ENCODE measurements at regions not wholly inside any gene's neighbourhood (a gene's known extent, or its start where the extent isn't known, plus 50 kb on each side); places are given as distances from the start of the nearest gene placed in this dataset.
"Not testable (repeated sequence)": the region's sequence is repeated elsewhere in the genome, so short reads cannot be mapped to it uniquely, and the experiment has no call there.

DNA sequence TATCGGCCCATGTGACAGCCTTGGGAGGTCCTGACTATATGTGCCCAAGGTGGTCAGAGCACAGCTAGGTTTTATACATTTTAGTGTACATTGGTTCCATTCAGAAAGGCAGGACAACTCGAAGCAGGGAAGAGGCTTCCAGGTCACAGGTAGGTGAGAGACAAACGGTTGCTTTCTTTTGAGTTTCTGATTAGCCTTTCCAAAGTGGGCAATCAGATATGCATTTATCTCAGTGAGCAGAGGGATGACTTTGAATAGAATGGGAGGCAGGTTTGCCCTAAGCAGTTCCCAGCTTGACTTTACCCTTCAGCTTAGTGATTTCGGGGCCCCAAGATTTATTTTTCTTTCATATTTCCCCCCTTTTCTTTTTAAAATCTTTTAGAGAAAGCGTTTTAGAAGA lies 87.6 kb upstream of the PPP2R5C start:
- Histone ChIP-seq H3K4me2 (no peak overlapping the region), H3K9me3 (peaks cover 7% of the 10 kb centered on the region; the same call in 2 of the 3 replicates), H3K27ac (no peak overlapping the region), H3K4me1 (no peaks in the 10 kb centered on the region), H3K4me3 (no peak overlapping the region)
- no peak for ATAC-seq
- POLR2A ChIA-PET: no interaction called here
- CTCF ChIA-PET: interaction anchor here (1.1 to 1.6 kb wide), 2 partner anchors 9 to 45 kb away, joined by 3 read pairs; no protein-coding TSS in a partner anchor
- TF ChIP-seq RFX5 (IDR thresholded peaks at IDR 0.05) (no peak), RARB (CRISPR knock-in tag; IDR thresholded peaks at IDR 0.05) (no peak), ZSCAN20 (CRISPR knock-in tag; IDR thresholded peaks at IDR 0.05) (no peak), EP300 (IDR thresholded peaks at IDR 0.05) (no peak), SREBF2 (IDR thresholded peaks at IDR 0.05) (no peak), ESRRA (IDR thresholded peaks at IDR 0.05; ENCODE audit: borderline replicate concordance, low read length) (no peak), HEYL (CRISPR knock-in tag; IDR thresholded peaks at IDR 0.05) (no peak), MYC (IDR thresholded peaks at IDR 0.05; ENCODE audit: borderline replicate concordance, low read length) (no peak), KDM1A (IDR thresholded peaks at IDR 0.05; ENCODE audit: low read depth) (no peak), CBX8 (IDR thresholded peaks at IDR 0.05) (no peak)
- TF ChIP-seq, protein P1, sequence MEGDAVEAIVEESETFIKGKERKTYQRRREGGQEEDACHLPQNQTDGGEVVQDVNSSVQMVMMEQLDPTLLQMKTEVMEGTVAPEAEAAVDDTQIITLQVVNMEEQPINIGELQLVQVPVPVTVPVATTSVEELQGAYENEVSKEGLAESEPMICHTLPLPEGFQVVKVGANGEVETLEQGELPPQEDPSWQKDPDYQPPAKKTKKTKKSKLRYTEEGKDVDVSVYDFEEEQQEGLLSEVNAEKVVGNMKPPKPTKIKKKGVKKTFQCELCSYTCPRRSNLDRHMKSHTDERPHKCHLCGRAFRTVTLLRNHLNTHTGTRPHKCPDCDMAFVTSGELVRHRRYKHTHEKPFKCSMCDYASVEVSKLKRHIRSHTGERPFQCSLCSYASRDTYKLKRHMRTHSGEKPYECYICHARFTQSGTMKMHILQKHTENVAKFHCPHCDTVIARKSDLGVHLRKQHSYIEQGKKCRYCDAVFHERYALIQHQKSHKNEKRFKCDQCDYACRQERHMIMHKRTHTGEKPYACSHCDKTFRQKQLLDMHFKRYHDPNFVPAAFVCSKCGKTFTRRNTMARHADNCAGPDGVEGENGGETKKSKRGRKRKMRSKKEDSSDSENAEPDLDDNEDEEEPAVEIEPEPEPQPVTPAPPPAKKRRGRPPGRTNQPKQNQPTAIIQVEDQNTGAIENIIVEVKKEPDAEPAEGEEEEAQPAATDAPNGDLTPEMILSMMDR (IDR thresholded peaks at IDR 0.05): no peak
- TF ChIP-seq, protein P2, sequence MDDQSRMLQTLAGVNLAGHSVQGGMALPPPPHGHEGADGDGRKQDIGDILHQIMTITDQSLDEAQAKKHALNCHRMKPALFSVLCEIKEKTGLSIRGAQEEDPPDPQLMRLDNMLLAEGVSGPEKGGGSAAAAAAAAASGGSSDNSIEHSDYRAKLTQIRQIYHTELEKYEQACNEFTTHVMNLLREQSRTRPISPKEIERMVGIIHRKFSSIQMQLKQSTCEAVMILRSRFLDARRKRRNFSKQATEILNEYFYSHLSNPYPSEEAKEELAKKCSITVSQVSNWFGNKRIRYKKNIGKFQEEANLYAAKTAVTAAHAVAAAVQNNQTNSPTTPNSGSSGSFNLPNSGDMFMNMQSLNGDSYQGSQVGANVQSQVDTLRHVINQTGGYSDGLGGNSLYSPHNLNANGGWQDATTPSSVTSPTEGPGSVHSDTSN (IDR thresholded peaks at IDR 0.05): no peak
- TF ChIP-seq, protein P3, sequence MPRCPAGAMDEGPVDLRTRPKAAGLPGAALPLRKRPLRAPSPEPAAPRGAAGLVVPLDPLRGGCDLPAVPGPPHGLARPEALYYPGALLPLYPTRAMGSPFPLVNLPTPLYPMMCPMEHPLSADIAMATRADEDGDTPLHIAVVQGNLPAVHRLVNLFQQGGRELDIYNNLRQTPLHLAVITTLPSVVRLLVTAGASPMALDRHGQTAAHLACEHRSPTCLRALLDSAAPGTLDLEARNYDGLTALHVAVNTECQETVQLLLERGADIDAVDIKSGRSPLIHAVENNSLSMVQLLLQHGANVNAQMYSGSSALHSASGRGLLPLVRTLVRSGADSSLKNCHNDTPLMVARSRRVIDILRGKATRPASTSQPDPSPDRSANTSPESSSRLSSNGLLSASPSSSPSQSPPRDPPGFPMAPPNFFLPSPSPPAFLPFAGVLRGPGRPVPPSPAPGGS (IDR thresholded peaks at IDR 0.05): no peak
- TF ChIP-seq, protein P4, sequence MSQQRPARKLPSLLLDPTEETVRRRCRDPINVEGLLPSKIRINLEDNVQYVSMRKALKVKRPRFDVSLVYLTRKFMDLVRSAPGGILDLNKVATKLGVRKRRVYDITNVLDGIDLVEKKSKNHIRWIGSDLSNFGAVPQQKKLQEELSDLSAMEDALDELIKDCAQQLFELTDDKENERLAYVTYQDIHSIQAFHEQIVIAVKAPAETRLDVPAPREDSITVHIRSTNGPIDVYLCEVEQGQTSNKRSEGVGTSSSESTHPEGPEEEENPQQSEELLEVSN (IDR thresholded peaks at IDR 0.05; ENCODE audit: borderline replicate concordance, low read depth): no peak
- TF ChIP-seq, protein P5, sequence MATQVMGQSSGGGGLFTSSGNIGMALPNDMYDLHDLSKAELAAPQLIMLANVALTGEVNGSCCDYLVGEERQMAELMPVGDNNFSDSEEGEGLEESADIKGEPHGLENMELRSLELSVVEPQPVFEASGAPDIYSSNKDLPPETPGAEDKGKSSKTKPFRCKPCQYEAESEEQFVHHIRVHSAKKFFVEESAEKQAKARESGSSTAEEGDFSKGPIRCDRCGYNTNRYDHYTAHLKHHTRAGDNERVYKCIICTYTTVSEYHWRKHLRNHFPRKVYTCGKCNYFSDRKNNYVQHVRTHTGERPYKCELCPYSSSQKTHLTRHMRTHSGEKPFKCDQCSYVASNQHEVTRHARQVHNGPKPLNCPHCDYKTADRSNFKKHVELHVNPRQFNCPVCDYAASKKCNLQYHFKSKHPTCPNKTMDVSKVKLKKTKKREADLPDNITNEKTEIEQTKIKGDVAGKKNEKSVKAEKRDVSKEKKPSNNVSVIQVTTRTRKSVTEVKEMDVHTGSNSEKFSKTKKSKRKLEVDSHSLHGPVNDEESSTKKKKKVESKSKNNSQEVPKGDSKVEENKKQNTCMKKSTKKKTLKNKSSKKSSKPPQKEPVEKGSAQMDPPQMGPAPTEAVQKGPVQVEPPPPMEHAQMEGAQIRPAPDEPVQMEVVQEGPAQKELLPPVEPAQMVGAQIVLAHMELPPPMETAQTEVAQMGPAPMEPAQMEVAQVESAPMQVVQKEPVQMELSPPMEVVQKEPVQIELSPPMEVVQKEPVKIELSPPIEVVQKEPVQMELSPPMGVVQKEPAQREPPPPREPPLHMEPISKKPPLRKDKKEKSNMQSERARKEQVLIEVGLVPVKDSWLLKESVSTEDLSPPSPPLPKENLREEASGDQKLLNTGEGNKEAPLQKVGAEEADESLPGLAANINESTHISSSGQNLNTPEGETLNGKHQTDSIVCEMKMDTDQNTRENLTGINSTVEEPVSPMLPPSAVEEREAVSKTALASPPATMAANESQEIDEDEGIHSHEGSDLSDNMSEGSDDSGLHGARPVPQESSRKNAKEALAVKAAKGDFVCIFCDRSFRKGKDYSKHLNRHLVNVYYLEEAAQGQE (IDR thresholded peaks at IDR 0.05): no peak
- 16% methylated on average over 5 of the region's 5 CpGs for WGBS (ENCODE audit: missing lambda C conversion rate)
- no peak for DNase-seq (ENCODE audit: low read depth in 1 of 2, low spot score in 1 of 2)
- FAIRE-seq: no peak

DNA sequence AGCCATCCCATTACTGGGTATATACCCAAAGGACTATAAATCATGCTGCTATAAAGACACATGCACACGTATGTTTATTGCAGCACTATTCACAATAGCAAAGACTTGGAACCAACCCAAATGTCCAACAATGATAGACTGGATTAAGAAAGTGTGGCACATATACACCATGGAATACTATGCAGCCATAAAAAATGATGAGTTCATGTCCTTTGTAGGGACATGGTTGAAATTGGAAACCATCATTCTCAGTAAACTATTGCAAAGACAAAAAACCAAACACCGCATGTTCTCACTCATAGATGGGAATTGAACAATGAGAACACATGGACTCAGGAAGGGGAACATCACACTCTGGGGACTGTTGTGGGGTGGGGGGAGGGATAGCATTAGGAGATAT lies 85.7 kb upstream of the PPP2R5C start:
- H3K27ac ChIP-seq; H3K4me3 ChIP-seq; ATAC-seq; CTCF ChIA-PET; DNase-seq (ENCODE audit: low read depth in 1 of 2, low spot score in 1 of 2); H3K4me2 ChIP-seq; FAIRE-seq; H3K9me3 ChIP-seq; H3K4me1 ChIP-seq; POLR2A ChIA-PET: not testable (repeated sequence)
- WGBS (ENCODE audit: missing lambda C conversion rate): 67% methylated on average over 2 of the region's 2 CpGs

DNA sequence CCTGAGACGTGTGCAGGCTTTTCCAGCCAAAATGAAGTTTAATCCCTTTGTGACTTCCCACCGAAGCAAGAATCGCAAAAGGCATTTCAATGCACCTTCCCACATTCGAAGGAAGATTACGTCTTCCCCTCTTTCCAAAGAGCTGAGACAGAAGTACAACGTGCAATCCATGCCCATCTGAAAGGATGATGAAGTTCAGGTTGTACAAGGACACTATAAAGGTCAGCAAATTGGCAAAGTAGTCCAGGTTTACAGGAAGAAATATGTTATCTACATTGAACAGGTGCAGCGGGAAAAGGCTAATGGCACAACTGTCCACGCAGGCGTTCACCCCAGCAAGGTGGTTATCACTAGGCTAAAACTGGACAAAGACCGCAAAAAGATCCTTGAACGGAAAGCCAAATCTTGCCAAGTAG lies 83.6 kb upstream of the PPP2R5C start:
- FAIRE-seq; H3K4me1 ChIP-seq; CTCF ChIA-PET; H3K4me2 ChIP-seq; H3K9me3 ChIP-seq; H3K4me3 ChIP-seq; H3K27ac ChIP-seq; ATAC-seq; DNase-seq (ENCODE audit: low read depth in 1 of 2, low spot score in 1 of 2); POLR2A ChIA-PET: not testable (repeated sequence)
- WGBS (ENCODE audit: missing lambda C conversion rate): 77% methylated on average over 11 of the region's 11 CpGs
